GM12864 (cell line): ENCODE measurements at regions not wholly inside any gene's neighbourhood (a gene's known extent, or its start where the extent isn't known, plus 50 kb on each side); places are given as distances from the start of the nearest gene placed in this dataset.
"Not testable (repeated sequence)": the region's sequence is repeated elsewhere in the genome, so short reads cannot be mapped to it uniquely, and the experiment has no call there.

Experiments
- DNase-seq: peaks from one replicate; pipeline ENCODE4 v3.0.0-alpha.2; 2011; ENCODE audit warnings: low read depth
- H3K4me3 ChIP-seq: 2 replicates; pipeline ENCODE4 v1.5.1; 2011; ENCODE audit warnings: mild to moderate bottlenecking, low read depth, low read length, control low read depth
- TF ChIP-seq, protein P1 (sequence below): IDR thresholded peaks from 2 replicates; pipeline ENCODE4 v1.5.1; 2011; ENCODE audit warnings: low read depth, mild to moderate bottlenecking, moderate library complexity, low read length, control low read depth, inconsistent platforms; ENCODE audit errors: missing control alignments

DNA sequence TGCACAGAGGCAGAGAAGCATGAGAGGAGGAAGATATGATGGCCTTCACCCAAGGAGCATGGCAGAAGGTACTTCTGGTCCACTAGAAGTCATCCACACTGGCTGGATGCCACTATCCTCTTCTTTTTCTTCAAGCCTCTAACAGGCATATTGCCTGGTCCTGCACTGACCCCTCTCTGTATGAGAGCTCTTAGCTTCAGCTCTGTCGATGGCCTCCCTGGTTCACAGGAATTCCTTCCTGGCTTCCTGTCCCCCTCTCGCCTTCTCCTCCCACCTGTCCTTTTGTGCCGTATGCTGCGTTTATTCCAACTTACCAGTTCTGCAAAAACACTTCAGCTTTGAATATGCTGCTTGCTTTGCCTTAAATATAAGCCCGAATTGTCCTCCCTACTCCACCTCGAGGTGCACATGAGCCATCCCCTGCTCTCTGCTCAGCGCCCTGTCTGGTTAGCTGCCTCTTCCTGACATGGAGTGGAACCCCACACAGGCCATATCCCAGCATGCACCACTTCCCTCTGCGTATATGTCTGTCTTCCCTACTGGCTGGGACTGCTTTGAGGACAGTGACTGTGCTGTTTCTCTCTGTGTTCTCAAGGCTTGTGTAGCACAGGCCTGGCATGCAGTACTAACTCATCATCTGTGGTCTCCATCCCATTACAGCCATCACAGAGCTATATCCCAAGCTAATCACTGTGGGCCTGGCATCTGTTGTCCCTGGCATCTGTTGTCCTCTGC is 474.9 kb downstream of the EIPR1 start:
- TF ChIP-seq, protein P1, sequence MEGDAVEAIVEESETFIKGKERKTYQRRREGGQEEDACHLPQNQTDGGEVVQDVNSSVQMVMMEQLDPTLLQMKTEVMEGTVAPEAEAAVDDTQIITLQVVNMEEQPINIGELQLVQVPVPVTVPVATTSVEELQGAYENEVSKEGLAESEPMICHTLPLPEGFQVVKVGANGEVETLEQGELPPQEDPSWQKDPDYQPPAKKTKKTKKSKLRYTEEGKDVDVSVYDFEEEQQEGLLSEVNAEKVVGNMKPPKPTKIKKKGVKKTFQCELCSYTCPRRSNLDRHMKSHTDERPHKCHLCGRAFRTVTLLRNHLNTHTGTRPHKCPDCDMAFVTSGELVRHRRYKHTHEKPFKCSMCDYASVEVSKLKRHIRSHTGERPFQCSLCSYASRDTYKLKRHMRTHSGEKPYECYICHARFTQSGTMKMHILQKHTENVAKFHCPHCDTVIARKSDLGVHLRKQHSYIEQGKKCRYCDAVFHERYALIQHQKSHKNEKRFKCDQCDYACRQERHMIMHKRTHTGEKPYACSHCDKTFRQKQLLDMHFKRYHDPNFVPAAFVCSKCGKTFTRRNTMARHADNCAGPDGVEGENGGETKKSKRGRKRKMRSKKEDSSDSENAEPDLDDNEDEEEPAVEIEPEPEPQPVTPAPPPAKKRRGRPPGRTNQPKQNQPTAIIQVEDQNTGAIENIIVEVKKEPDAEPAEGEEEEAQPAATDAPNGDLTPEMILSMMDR: no peak
- DNase-seq: no peak
- H3K4me3 ChIP-seq: no peak overlapping the region

DNA sequence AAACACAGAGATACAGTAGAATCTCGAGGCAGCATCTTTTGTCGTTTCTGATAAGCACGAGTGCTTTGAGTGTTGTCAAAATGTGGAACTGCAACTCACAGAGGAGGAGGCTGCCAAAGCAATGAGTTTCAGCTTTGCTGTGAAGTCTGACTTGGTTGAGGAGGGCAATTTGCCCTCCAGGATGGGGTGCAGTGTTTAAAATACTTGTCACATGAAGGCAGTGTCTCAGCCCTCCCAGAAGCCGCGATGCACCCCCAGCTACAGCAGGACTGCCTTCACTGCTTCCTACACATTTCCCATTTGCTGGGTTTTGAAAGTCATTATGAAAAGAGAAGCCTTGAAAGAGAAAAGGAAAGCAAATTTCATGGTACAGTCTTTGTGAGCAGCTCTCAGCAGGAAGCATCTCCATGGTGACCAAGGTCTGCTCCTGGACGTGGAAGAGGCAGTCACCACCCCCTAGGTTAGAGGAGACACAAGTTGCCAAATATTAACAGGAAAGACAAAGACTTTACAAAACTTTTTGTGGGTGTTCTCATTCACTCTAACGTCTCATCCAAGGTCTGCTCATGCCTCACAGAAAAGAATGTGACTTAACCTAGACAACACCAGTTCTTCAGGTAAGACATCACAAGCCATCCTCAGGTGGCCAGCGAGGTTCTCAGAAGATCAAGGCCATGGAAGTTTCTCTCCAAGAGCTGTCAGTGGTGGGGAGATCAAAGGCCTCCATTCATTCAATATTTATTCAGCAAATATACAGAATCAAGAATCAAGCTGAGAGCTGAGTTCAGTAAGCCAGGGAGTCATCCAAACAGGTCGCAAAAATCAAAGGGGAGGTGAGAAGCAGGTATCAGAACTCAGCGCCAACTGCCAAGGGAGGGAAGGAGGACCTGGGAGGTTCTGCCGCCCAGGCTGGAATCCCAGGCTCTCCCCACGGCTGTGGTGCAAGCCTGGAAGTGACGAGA is 476.0 kb downstream of the EIPR1 start:
- peak; percentile 27 for DNase-seq
- TF ChIP-seq, protein P1: no peak
- peak overlapping the region; percentile 40 for H3K4me3 ChIP-seq

DNA sequence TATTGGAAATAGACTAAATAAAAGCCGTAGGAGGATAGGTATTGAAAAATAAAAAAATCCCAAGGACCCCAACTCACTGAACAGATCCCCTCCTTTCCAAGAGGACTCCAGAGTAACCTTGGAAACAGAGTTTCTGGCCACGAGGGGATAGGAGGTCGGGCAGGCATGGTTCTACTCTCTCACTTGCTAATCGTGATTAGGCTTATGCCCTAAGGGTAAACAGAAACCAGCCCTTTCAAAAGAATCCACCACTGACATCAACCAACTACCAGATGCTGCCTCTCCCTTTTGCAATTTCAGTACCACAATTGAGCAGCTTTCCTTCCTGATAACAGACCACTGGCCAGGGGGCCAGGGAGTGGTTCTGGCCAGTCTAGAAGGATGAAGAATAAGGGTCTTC is 477.8 kb downstream of the EIPR1 start:
- H3K4me3 ChIP-seq: no peak overlapping the region
- TF ChIP-seq, protein P1: no peak
- DNase-seq: no peak

DNA sequence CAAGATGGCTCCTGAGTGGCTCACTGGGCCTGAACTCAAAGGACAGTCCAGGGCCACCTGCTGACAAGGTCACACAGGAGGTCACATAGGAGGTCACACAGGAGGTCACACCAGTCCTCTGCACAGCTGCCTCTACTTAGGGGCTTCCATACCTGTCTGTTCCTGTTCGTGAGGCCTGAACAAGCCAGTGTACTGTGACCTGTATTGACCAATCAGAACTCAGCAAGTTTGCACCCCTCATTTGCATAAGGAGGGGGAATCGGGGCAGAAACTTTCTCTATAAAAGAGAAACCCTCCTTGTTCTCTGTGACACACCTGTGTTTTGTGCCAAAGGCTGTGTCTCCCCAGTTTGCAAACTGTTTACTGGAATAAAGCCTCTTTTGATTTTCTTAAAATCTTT is 478.9 kb downstream of the EIPR1 start:
- no peak for DNase-seq
- TF ChIP-seq, protein P1: no peak
- H3K4me3 ChIP-seq: no peak overlapping the region

DNA sequence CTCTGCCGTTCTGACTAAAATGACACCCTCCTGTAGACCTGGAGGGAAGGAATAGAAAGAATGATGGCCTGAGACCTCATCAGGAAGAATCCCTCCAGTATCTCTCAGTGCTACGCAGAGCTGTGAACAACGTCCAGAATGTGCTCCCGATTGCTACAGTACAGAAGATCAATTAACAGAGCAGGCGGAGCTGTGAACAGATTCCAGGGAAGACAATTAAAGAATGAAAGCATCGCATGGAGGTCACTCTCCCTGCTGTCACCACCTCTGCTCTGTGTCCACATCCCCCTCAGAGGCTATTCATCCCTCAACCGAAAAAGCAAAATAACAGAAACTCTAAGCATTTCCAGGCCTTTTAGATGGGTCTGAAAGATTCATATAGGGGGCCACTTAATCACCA is 481.0 kb downstream of the EIPR1 start:
- no peak for DNase-seq
- TF ChIP-seq, protein P1: no peak
- H3K4me3 ChIP-seq: no peak overlapping the region

DNA sequence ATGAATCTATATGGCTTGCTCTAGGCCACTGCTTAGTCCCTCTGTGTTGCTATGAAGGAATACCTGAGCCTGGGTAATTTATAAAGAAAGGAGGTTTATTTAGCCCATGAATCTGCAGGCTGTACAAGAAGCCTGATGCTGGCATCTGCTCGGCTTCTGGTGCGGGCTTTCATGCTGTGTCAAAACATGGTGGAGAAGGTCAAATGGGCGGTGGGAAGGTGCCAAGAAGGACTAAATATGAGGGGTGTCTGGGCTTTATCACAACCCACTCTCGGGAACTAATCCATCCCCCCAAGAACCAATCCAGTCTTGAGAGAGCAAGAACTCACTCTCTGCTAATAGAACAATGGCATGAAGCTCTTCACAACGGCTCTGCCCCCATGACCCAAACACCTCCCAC is 481.6 kb downstream of the EIPR1 start:
- TF ChIP-seq, protein P1: no peak
- no peak overlapping the region for H3K4me3 ChIP-seq
- no peak for DNase-seq

DNA sequence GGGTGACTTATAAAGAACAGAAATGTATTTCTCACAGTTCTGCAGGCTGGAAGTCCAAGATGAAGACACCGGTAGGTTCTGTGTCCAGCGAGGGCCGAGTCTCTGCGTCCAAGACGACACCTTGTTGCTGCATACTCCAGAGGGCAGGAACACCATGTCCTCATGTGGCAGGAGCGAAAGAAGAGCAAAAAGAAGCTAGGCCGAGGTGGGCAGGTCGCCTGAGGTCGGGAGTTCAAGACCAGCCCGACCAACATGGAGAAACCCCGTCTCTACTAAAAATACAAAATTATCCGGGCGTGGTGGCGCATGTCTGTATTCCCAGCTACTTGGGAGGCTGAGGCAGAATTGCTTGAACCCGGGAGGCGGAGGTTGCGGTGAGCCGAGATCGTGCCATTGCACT is 483.6 kb downstream of the EIPR1 start:
- not testable (repeated sequence) for DNase-seq, H3K4me3 ChIP-seq
